OCI-LY1 (cell line): ENCODE measurements at regions not wholly inside any gene's neighbourhood (a gene's known extent, or its start where the extent isn't known, plus 50 kb on each side); places are given as distances from the start of the nearest gene placed in this dataset.

Source experiments
- H2AFZ ChIP-seq: fragments of 200-600 bp; sonication (generic), shearing (Covaris generic); 2 replicates; pipeline ENCODE4 v1.6.0; 2014; ENCODE audit warnings: antibody characterized with exemption, mild to moderate bottlenecking, low read length
- H3F3A ChIP-seq: fragments of 200-600 bp; sonication (generic), shearing (Covaris generic); 2 replicates; pipeline ENCODE4 v1.6.0; 2014; ENCODE audit warnings: mild to moderate bottlenecking, antibody characterized with exemption, low read length, moderate library complexity; ENCODE audit not compliant: insufficient read depth
- H3K27ac ChIP-seq: fragments of 200-600 bp; sonication (generic); 2 replicates; pipeline ENCODE4 v1.5.1; 2014; ENCODE audit warnings: low read length, mixed run types, mild to moderate bottlenecking, low read depth; ENCODE audit not compliant: poor library complexity, severe bottlenecking
- H3K27me3 ChIP-seq: fragments of 200-600 bp; sonication (generic); 2 replicates; pipeline ENCODE4 v1.6.0; 2014; ENCODE audit warnings: antibody characterized with exemption, mild to moderate bottlenecking, low read length, moderate library complexity; ENCODE audit not compliant: insufficient read depth
- H3K36me3 ChIP-seq: fragments of 200-600 bp; sonication (generic); 2 replicates; pipeline ENCODE4 v1.6.1; 2014; ENCODE audit warnings: mild to moderate bottlenecking, antibody characterized with exemption, low read length, moderate library complexity, mixed read lengths; ENCODE audit not compliant: insufficient read depth
- H3K4me1 ChIP-seq: fragments of 200-600 bp; sonication (generic); 2 replicates; pipeline ENCODE4 v1.5.1; 2014; ENCODE audit warnings: mild to moderate bottlenecking, low read length, moderate library complexity; ENCODE audit not compliant: insufficient read depth, severe bottlenecking
- H3K4me2 ChIP-seq: fragments of 200-600 bp; sonication (generic), shearing (Covaris generic); 2 replicates; pipeline ENCODE4 v1.6.1; 2014; ENCODE audit warnings: low read length
- H3K4me3 ChIP-seq: fragments of 200-600 bp; sonication (generic); 2 replicates; pipeline ENCODE4 v1.5.1; 2014; ENCODE audit warnings: low read length, low read depth, mild to moderate bottlenecking, mixed read lengths; ENCODE audit not compliant: poor library complexity, severe bottlenecking
- H3K79me2 ChIP-seq: fragments of 200-600 bp; shearing (Covaris generic); 2 replicates; pipeline ENCODE4 v1.6.1; 2016; ENCODE audit warnings: mixed run types, low read length, mixed read lengths; ENCODE audit not compliant: insufficient read depth
- H3K9ac ChIP-seq: fragments of 200-600 bp; sonication (generic), shearing (Covaris generic); 2 replicates; pipeline ENCODE4 v1.6.1; 2014; ENCODE audit warnings: mild to moderate bottlenecking, low read length, mixed read lengths
- H3K9me2 ChIP-seq: fragments of 200-600 bp; sonication (generic), shearing (Covaris generic); 2 replicates; pipeline ENCODE4 v1.6.1; 2014; ENCODE audit warnings: low read depth, mild to moderate bottlenecking, low read length, mixed read lengths
- H3K9me3 ChIP-seq: fragments of 200-600 bp; shearing (Covaris generic); 2 replicates; pipeline ENCODE4 v1.6.1; 2014; ENCODE audit warnings: low read length, mixed read lengths
- H4K20me1 ChIP-seq: fragments of 200-600 bp; sonication (generic), shearing (Covaris generic); 2 replicates; pipeline ENCODE4 v1.6.0; 2016; ENCODE audit warnings: mild to moderate bottlenecking, low read length; ENCODE audit not compliant: insufficient read depth
- EZH2 ChIP-seq: fragments of 200-600 bp; sonication (generic), shearing (Covaris generic); IDR thresholded peaks from 2 replicates; pipeline ENCODE4 v1.8.0; 2017; ENCODE audit warnings: borderline replicate concordance, mixed run types, mild to moderate bottlenecking, antibody characterized with exemption, low read length, moderate library complexity, mixed read lengths
- TF ChIP-seq, protein P1 (sequence below): fragments of 200-600 bp; sonication (generic), shearing (Covaris generic); IDR thresholded peaks from 2 replicates; pipeline ENCODE4 v1.5.1; 2017; ENCODE audit warnings: mild to moderate bottlenecking, antibody characterized with exemption, low read length, moderate library complexity, mixed read lengths

GRCh38 chr21:24076179-24076578, 1531.1 kb downstream of the MRPL39 start:
- Histone ChIP-seq H3K27me3 (no peaks in the 10 kb centered on the region), H3K9me3 (no peaks in the 10 kb centered on the region), H3K4me1 (no peaks in the 10 kb centered on the region), H3K36me3 (no peaks in the 10 kb centered on the region), H3K79me2 (no peaks in the 10 kb centered on the region), H2AFZ (no peak overlapping the region), H3K9me2 (no peaks in the 10 kb centered on the region), H3F3A (no peaks in the 10 kb centered on the region), H3K27ac (no peak overlapping the region), H3K4me2 (no peak overlapping the region), H3K4me3 (no peak overlapping the region), H3K9ac (no peak overlapping the region), H4K20me1 (no peaks in the 10 kb centered on the region)
- TF ChIP-seq, protein P1, sequence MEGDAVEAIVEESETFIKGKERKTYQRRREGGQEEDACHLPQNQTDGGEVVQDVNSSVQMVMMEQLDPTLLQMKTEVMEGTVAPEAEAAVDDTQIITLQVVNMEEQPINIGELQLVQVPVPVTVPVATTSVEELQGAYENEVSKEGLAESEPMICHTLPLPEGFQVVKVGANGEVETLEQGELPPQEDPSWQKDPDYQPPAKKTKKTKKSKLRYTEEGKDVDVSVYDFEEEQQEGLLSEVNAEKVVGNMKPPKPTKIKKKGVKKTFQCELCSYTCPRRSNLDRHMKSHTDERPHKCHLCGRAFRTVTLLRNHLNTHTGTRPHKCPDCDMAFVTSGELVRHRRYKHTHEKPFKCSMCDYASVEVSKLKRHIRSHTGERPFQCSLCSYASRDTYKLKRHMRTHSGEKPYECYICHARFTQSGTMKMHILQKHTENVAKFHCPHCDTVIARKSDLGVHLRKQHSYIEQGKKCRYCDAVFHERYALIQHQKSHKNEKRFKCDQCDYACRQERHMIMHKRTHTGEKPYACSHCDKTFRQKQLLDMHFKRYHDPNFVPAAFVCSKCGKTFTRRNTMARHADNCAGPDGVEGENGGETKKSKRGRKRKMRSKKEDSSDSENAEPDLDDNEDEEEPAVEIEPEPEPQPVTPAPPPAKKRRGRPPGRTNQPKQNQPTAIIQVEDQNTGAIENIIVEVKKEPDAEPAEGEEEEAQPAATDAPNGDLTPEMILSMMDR: peak; percentile 10; the same call in 1 of the 2 replicates
- no peak for TF ChIP-seq EZH2

- H3K4me1 ChIP-seq: no peaks in the 10 kb centered on the region
- no peaks in the 10 kb centered on the region for H3K36me3 ChIP-seq
- no peaks in the 10 kb centered on the region for H3K9me3 ChIP-seq
- no peak overlapping the region for H2AFZ ChIP-seq
- H3K9ac ChIP-seq: no peak overlapping the region
- H4K20me1 ChIP-seq: no peaks in the 10 kb centered on the region
- H3K9me2 ChIP-seq: no peaks in the 10 kb centered on the region
- H3F3A ChIP-seq: no peaks in the 10 kb centered on the region
- no peak overlapping the region for H3K4me2 ChIP-seq
- TF ChIP-seq EZH2: no peak
- TF ChIP-seq, protein P1: no peak
- no peak overlapping the region for H3K27ac ChIP-seq
- no peaks in the 10 kb centered on the region for H3K27me3 ChIP-seq
- H3K4me3 ChIP-seq: no peak overlapping the region
- H3K79me2 ChIP-seq: no peaks in the 10 kb centered on the region
Observed at GRCh38 chr21:24055696-24056095, 1551.6 kb downstream of the MRPL39 start.

DNA sequence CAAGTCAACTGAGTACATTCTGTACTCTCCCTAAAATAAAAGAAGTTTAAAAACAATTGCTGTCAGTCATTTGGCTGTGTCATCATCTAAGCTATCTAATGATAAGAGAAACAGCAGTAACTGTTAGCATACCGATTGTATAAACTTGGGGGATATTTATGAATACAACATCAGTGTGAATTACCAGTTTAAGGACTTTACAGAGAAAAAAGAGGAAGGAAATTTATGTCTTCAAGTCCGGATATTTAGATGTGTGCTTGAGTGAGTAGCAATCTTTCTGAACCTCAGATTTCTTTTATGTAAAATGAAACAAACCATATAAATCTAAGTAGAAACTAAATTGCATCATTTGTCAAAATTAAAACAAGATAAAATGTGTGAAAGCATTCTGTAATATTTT, 1557.0 kb downstream of the MRPL39 start:
- Histone ChIP-seq H4K20me1 (no peaks in the 10 kb centered on the region), H3K9me2 (no peaks in the 10 kb centered on the region), H3K4me1 (peaks cover 14% of the 10 kb centered on the region), H3F3A (no peaks in the 10 kb centered on the region), H3K27me3 (no peaks in the 10 kb centered on the region), H2AFZ (no peak overlapping the region), H3K27ac (no peak overlapping the region), H3K9me3 (no peaks in the 10 kb centered on the region), H3K4me3 (no peak overlapping the region), H3K79me2 (no peaks in the 10 kb centered on the region), H3K36me3 (no peaks in the 10 kb centered on the region), H3K9ac (no peak overlapping the region), H3K4me2 (no peak overlapping the region)
- TF ChIP-seq, protein P1: no peak
- TF ChIP-seq EZH2: no peak
